SJSA1 (cell line): ENCODE measurements at regions not wholly inside any gene's neighbourhood (a gene's known extent, or its start where the extent isn't known, plus 50 kb on each side); places are given as distances from the start of the nearest gene placed in this dataset.

ENCODE experiments used
- DNase-seq, 2 experiments: peaks; one replicate each; pipeline ENCODE4 v3.0.0-alpha.2; 2015 to 2020; ENCODE audit warnings: low spot score in 2 of 2, low read depth in 1 of 2
- H3K27ac ChIP-seq: fragments of 250-450 bp; sonication (Bioruptor Pico); 2 replicates; pipeline ENCODE4 v1.5.1; 2020; ENCODE audit warnings: mild to moderate bottlenecking, moderate library complexity
- H3K27me3 ChIP-seq: fragments of 250-450 bp; sonication (Bioruptor Pico); replicated peaks from 2 replicates; pipeline ENCODE4 v1.5.1; 2020; ENCODE audit warnings: mild to moderate bottlenecking, moderate library complexity
- H3K36me3 ChIP-seq: fragments of 250-450 bp; sonication (Bioruptor Pico); 2 replicates; pipeline ENCODE4 v1.5.1; 2020; ENCODE audit warnings: mild to moderate bottlenecking
- H3K4me1 ChIP-seq: fragments of 250-450 bp; sonication (Bioruptor Pico); replicated peaks from 2 replicates; pipeline ENCODE4 v1.6.1; 2021; ENCODE audit warnings: mild to moderate bottlenecking
- H3K4me3 ChIP-seq: fragments of 250-450 bp; sonication (Bioruptor Pico); 2 replicates; pipeline ENCODE4 v1.5.1; 2020; ENCODE audit warnings: mild to moderate bottlenecking
- H3K9me3 ChIP-seq: fragments of 250-450 bp; sonication (Bioruptor Pico); replicated peaks from 2 replicates; pipeline ENCODE4 v1.5.1; 2020; ENCODE audit warnings: mild to moderate bottlenecking

GRCh38 chr1:13935336-13935735 is 235.3 kb downstream of the PRDM2 start:
- no peak overlapping the region for H3K4me3 ChIP-seq
- H3K36me3 ChIP-seq = no peaks in the 10 kb centered on the region
- no peaks in the 10 kb centered on the region for H3K4me1 ChIP-seq
- no peak overlapping the region for H3K27ac ChIP-seq
- H3K27me3 ChIP-seq = no peaks in the 10 kb centered on the region
- no peaks in the 10 kb centered on the region for H3K9me3 ChIP-seq
- no peak for DNase-seq

GRCh38 chr1:13941315-13941714 is 241.3 kb downstream of the PRDM2 start:
- 0 out of 2 replicates have a peak, but pooled peaks cover 2% of the 10 kb centered on the region for H3K27me3 ChIP-seq
- H3K36me3 ChIP-seq = no peaks in the 10 kb centered on the region
- H3K9me3 ChIP-seq = no peaks in the 10 kb centered on the region
- H3K4me1 ChIP-seq = no peaks in the 10 kb centered on the region
- H3K4me3 ChIP-seq = no peak overlapping the region
- DNase-seq = no peak
- H3K27ac ChIP-seq = no peak overlapping the region

- no peak for DNase-seq
- Histone ChIP-seq H3K4me1 (no peaks in the 10 kb centered on the region), H3K27me3 (0 out of 2 replicates have a peak, but pooled peaks cover 2% of the 10 kb centered on the region), H3K9me3 (no peaks in the 10 kb centered on the region), H3K36me3 (no peaks in the 10 kb centered on the region), H3K27ac (no peak overlapping the region), H3K4me3 (no peak overlapping the region)
Measured at GRCh38 chr1:13943055-13943454, 243.1 kb downstream of the PRDM2 start.

GRCh38 chr1:13945856-13946255 is 245.9 kb downstream of the PRDM2 start:
- no peak for DNase-seq
- Histone ChIP-seq H3K4me1 (no peaks in the 10 kb centered on the region), H3K4me3 (no peak overlapping the region), H3K27me3 (0 out of 2 replicates have a peak, but pooled peaks cover 2% of the 10 kb centered on the region), H3K36me3 (no peaks in the 10 kb centered on the region), H3K27ac (no peak overlapping the region), H3K9me3 (no peaks in the 10 kb centered on the region)

- Histone ChIP-seq H3K27ac (no peak overlapping the region), H3K4me3 (no peak overlapping the region), H3K27me3 (0 out of 2 replicates have a peak, but pooled peaks cover 2% of the 10 kb centered on the region), H3K4me1 (no peaks in the 10 kb centered on the region), H3K36me3 (no peaks in the 10 kb centered on the region), H3K9me3 (no peaks in the 10 kb centered on the region)
- no peak for DNase-seq
Measured at GRCh38 chr1:13947658-13948057, 247.7 kb downstream of the PRDM2 start.

GRCh38 chr1:13948396-13948795 is 248.4 kb downstream of the PRDM2 start:
- no peaks in the 10 kb centered on the region for H3K36me3 ChIP-seq
- no peak overlapping the region for H3K4me3 ChIP-seq
- DNase-seq = no peak
- H3K27me3 ChIP-seq = 0 out of 2 replicates have a peak, but pooled peaks cover 2% of the 10 kb centered on the region
- no peaks in the 10 kb centered on the region for H3K4me1 ChIP-seq
- no peaks in the 10 kb centered on the region for H3K9me3 ChIP-seq
- no peak overlapping the region for H3K27ac ChIP-seq

GRCh38 chr1:13948888-13949391 is 249.0 kb downstream of the PRDM2 start:
- H3K27me3 ChIP-seq = peaks cover 2% of the 10 kb centered on the region; the same call in 1 of the 2 replicates
- no peak overlapping the region for H3K4me3 ChIP-seq
- no peak for DNase-seq
- H3K27ac ChIP-seq = no peak overlapping the region
- no peaks in the 10 kb centered on the region for H3K4me1 ChIP-seq
- no peaks in the 10 kb centered on the region for H3K36me3 ChIP-seq
- no peaks in the 10 kb centered on the region for H3K9me3 ChIP-seq

GRCh38 chr1:13949546-13949945 is 249.6 kb downstream of the PRDM2 start:
- H3K4me1 ChIP-seq = no peaks in the 10 kb centered on the region
- no peak overlapping the region for H3K27ac ChIP-seq
- no peaks in the 10 kb centered on the region for H3K9me3 ChIP-seq
- no peak for DNase-seq
- no peak overlapping the region for H3K4me3 ChIP-seq
- H3K27me3 ChIP-seq = peaks cover 2% of the 10 kb centered on the region; the same call in 1 of the 2 replicates
- no peaks in the 10 kb centered on the region for H3K36me3 ChIP-seq

- Histone ChIP-seq H3K4me3 (no peak overlapping the region), H3K27ac (no peak overlapping the region), H3K4me1 (no peaks in the 10 kb centered on the region), H3K9me3 (no peaks in the 10 kb centered on the region), H3K36me3 (no peaks in the 10 kb centered on the region), H3K27me3 (peaks cover 2% of the 10 kb centered on the region; the same call in 1 of the 2 replicates)
- no peak for DNase-seq
Measured at GRCh38 chr1:13950637-13951036, 250.6 kb downstream of the PRDM2 start.

GRCh38 chr1:13951793-13952751 is 252.1 kb downstream of the PRDM2 start:
- Histone ChIP-seq H3K4me3 (no peak overlapping the region), H3K4me1 (no peaks in the 10 kb centered on the region), H3K27ac (no peak overlapping the region), H3K9me3 (no peaks in the 10 kb centered on the region), H3K36me3 (no peaks in the 10 kb centered on the region), H3K27me3 (no peaks in the 10 kb centered on the region; the same call in 1 of the 2 replicates)
- DNase-seq = no peak

- Histone ChIP-seq H3K4me1 (no peaks in the 10 kb centered on the region), H3K4me3 (no peak overlapping the region), H3K9me3 (no peaks in the 10 kb centered on the region), H3K36me3 (no peaks in the 10 kb centered on the region), H3K27me3 (no peaks in the 10 kb centered on the region; the same call in 1 of the 2 replicates), H3K27ac (no peak overlapping the region)
- no peak for DNase-seq
Measured at GRCh38 chr1:13952985-13953384, 253.0 kb downstream of the PRDM2 start.

GRCh38 chr1:13956393-13956792 is 256.4 kb downstream of the PRDM2 start:
- no peaks in the 10 kb centered on the region for H3K36me3 ChIP-seq
- no peak overlapping the region for H3K4me3 ChIP-seq
- H3K27ac ChIP-seq = no peak overlapping the region
- no peaks in the 10 kb centered on the region; the same call in 1 of the 2 replicates for H3K27me3 ChIP-seq
- no peak for DNase-seq
- no peaks in the 10 kb centered on the region for H3K4me1 ChIP-seq
- H3K9me3 ChIP-seq = no peaks in the 10 kb centered on the region

GRCh38 chr1:13960375-13960987 is 260.5 kb downstream of the PRDM2 start:
- no peak overlapping the region for H3K4me3 ChIP-seq
- no peaks in the 10 kb centered on the region for H3K36me3 ChIP-seq
- no peaks in the 10 kb centered on the region for H3K9me3 ChIP-seq
- no peak overlapping the region for H3K27ac ChIP-seq
- H3K27me3 ChIP-seq = no peaks in the 10 kb centered on the region
- DNase-seq = peak; percentile 23 to 58
- no peaks in the 10 kb centered on the region for H3K4me1 ChIP-seq

- no peaks in the 10 kb centered on the region for H3K36me3 ChIP-seq
- H3K27ac ChIP-seq = no peak overlapping the region
- DNase-seq = no peak
- H3K9me3 ChIP-seq = no peaks in the 10 kb centered on the region
- no peaks in the 10 kb centered on the region for H3K27me3 ChIP-seq
- no peak overlapping the region for H3K4me3 ChIP-seq
- no peaks in the 10 kb centered on the region for H3K4me1 ChIP-seq
Measured at GRCh38 chr1:13964768-13965167, 264.8 kb downstream of the PRDM2 start.
